GM12874 (cell line): ENCODE measurements at regions not wholly inside any gene's neighbourhood (a gene's known extent, or its start where the extent isn't known, plus 50 kb on each side); places are given as distances from the start of the nearest gene placed in this dataset.

Experiments used
- TF ChIP-seq, protein P1 (sequence below): IDR thresholded peaks from 2 replicates; pipeline ENCODE4 v1.5.1; 2011; ENCODE audit warnings: low read depth, mild to moderate bottlenecking, control low read depth, low read length, moderate library complexity; ENCODE audit not compliant: insufficient read depth

DNA sequence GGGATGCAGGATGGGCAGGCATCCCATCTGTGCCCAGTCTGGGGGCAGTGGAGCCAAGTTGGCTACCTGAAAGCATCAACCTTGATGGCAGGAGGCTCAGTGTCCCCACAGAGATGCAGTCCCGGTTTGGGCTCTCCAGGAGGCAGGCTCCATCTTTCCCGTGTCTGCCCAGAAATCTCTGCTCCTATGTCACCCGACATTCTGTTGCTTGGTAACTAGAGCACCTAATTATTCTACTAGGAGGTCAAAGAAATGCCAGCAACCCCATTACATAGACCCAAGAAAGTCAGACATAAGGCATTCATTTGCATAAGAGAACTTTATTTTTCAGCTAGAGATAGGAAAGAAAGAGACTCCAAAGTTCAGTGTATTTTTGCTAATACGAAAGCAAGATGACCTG, 100.3 kb upstream of the BACE2 start:
- TF ChIP-seq, protein P1, sequence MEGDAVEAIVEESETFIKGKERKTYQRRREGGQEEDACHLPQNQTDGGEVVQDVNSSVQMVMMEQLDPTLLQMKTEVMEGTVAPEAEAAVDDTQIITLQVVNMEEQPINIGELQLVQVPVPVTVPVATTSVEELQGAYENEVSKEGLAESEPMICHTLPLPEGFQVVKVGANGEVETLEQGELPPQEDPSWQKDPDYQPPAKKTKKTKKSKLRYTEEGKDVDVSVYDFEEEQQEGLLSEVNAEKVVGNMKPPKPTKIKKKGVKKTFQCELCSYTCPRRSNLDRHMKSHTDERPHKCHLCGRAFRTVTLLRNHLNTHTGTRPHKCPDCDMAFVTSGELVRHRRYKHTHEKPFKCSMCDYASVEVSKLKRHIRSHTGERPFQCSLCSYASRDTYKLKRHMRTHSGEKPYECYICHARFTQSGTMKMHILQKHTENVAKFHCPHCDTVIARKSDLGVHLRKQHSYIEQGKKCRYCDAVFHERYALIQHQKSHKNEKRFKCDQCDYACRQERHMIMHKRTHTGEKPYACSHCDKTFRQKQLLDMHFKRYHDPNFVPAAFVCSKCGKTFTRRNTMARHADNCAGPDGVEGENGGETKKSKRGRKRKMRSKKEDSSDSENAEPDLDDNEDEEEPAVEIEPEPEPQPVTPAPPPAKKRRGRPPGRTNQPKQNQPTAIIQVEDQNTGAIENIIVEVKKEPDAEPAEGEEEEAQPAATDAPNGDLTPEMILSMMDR = no peak

- TF ChIP-seq, protein P1 = no peak
Measured at GRCh38 chr21:41068496-41068895, 99.5 kb upstream of the BACE2 start.

DNA sequence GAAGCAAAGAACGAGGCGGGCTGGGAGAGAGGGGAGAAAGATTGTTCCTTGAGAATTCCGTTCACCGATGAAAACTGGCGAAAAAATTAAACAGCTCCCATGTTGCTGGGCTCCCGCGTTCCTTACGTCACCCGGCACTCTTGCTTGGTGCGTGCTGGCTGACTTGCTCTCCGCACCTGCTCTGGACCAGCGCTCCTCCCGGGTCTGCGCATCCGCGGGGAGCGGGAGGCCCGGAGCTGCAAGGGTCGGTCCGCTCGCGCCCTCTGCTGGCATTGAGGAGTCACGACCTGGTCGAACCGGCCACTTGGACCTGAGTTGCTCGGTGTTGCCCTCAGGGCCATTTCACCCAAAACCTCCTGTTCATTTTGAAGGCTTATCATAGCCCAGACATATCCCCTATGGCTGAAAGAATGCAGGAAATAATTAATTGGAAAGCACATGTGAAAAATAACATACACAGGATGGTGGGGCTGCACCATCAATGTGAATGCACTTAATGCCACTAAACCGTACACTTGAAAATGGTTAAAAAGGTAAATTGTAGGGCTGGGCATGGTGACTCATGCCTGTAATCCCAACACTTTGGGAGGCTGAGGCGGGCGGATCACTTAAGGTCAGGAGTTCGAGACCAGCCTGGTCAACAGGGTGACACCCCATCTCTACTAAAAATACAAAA, 98.9 kb upstream of the BACE2 start:
- TF ChIP-seq, protein P1 = peak; percentile 76

- TF ChIP-seq, protein P1 = no peak
Measured at GRCh38 chr21:41070284-41070683, 97.7 kb upstream of the BACE2 start.

GRCh38 chr21:41071258-41072171, 96.4 kb upstream of the BACE2 start:
- TF ChIP-seq, protein P1 = no peak

- TF ChIP-seq, protein P1 = no peak
Measured at GRCh38 chr21:41073558-41073957, 94.4 kb upstream of the BACE2 start.

GRCh38 chr21:41074396-41075184, 93.4 kb upstream of the BACE2 start:
- TF ChIP-seq, protein P1 = no peak
